Smooth muscle cell (in vitro differentiated cells): ENCODE measurements at regions not wholly inside any gene's neighbourhood (a gene's known extent, or its start where the extent isn't known, plus 50 kb on each side); places are given as distances from the start of the nearest gene placed in this dataset.

Experiments
- DNase-seq: peaks from one replicate; lab custom pipeline; 2025; ENCODE audit not compliant: unreplicated experiment; lab: John Stamatoyannopoulos, UW
- H2AFZ ChIP-seq: fragments of 200-600 bp; sonication (generic); 2 replicates; pipeline ENCODE4 v1.6.0; 2016; ENCODE audit warnings: antibody characterized with exemption, low read depth, mild to moderate bottlenecking
- H3F3A ChIP-seq: fragments of 200-600 bp; sonication (generic); 2 replicates; pipeline ENCODE4 v1.6.0; 2017; ENCODE audit warnings: antibody characterized with exemption, low read depth
- H3K27ac ChIP-seq: fragments of 200-600 bp; sonication (generic); 2 replicates; pipeline ENCODE4 v1.5.1; 2016; ENCODE audit warnings: low read depth, mild to moderate bottlenecking
- H3K27me3 ChIP-seq: fragments of 200-600 bp; sonication (generic); 2 replicates; pipeline ENCODE4 v1.6.1; 2016; ENCODE audit warnings: low read depth, mild to moderate bottlenecking
- H3K36me3 ChIP-seq: fragments of 200-600 bp; sonication (generic); 2 replicates; pipeline ENCODE4 v1.5.1; 2016; ENCODE audit warnings: low read depth
- H3K4me1 ChIP-seq: fragments of 200-600 bp; sonication (generic); 2 replicates; pipeline ENCODE4 v1.5.1; 2016; ENCODE audit warnings: low read depth
- H3K4me2 ChIP-seq: fragments of 200-600 bp; sonication (generic); 2 replicates; pipeline ENCODE4 v1.6.0; 2016; ENCODE audit warnings: mild to moderate bottlenecking
- H3K4me3 ChIP-seq: fragments of 200-600 bp; sonication (generic); 2 replicates; pipeline ENCODE4 v1.5.1; 2016; ENCODE audit warnings: mild to moderate bottlenecking
- H3K79me2 ChIP-seq: fragments of 200-600 bp; sonication (generic); 2 replicates; pipeline ENCODE4 v1.6.0; 2016; ENCODE audit warnings: low read depth, mild to moderate bottlenecking
- H3K9ac ChIP-seq: fragments of 200-600 bp; sonication (generic); 2 replicates; pipeline ENCODE4 v1.6.0; 2016; ENCODE audit warnings: low read depth
- H3K9me3 ChIP-seq: fragments of 200-600 bp; sonication (generic); replicated peaks from 2 replicates; pipeline ENCODE4 v1.5.1; 2016; ENCODE audit warnings: low read depth
- H4K20me1 ChIP-seq: fragments of 200-600 bp; sonication (generic); 2 replicates; pipeline ENCODE4 v1.6.0; 2016; ENCODE audit warnings: low read depth
- CTCF ChIP-seq: fragments of 200-600 bp; sonication (generic); IDR thresholded peaks from 2 replicates; pipeline ENCODE4 v1.5.1; 2017; ENCODE audit warnings: borderline replicate concordance, mild to moderate bottlenecking, antibody characterized with exemption; ENCODE audit not compliant: insufficient read depth, poor library complexity, severe bottlenecking
- WGBS: methylation state at CpG from one replicate; pipeline ENCODE4 v1.1.7; 2016; ENCODE audit warnings: low lambda C conversion rate; 5-methylcytosine and 5-hydroxymethylcytosine counted together

GRCh38 chr7:54858008-54858692 is 99.1 kb upstream of the SEC61G start:
- 45% methylated on average over 3 of the region's 3 CpGs for WGBS
- H3K27me3 ChIP-seq: no peaks in the 10 kb centered on the region

GRCh38 chr7:54859066-54859465 is 100.1 kb upstream of the SEC61G start:
- H2AFZ ChIP-seq: no peak overlapping the region
- no peaks in the 10 kb centered on the region for H3K79me2 ChIP-seq
- no peak for DNase-seq
- no peaks in the 10 kb centered on the region for H3K4me1 ChIP-seq
- no peaks in the 10 kb centered on the region for H3K27me3 ChIP-seq
- H3K9ac ChIP-seq: no peak overlapping the region
- H3F3A ChIP-seq: no peaks in the 10 kb centered on the region
- H3K4me2 ChIP-seq: no peak overlapping the region
- no peak for TF ChIP-seq CTCF
- H3K36me3 ChIP-seq: no peaks in the 10 kb centered on the region
- H3K27ac ChIP-seq: no peak overlapping the region
- no peaks in the 10 kb centered on the region for H3K9me3 ChIP-seq
- no peak overlapping the region for H3K4me3 ChIP-seq
- no peaks in the 10 kb centered on the region for H4K20me1 ChIP-seq

More at GRCh38 chr7:54858008-54858692, 99.1 kb upstream of the SEC61G start:
- no peak overlapping the region for H2AFZ ChIP-seq
- H3K9ac ChIP-seq: no peak overlapping the region
- no peak for DNase-seq
- no peak overlapping the region for H3K4me3 ChIP-seq
- H3K4me1 ChIP-seq: no peaks in the 10 kb centered on the region
- H3K27ac ChIP-seq: no peak overlapping the region
- H3K79me2 ChIP-seq: no peaks in the 10 kb centered on the region
- H4K20me1 ChIP-seq: no peaks in the 10 kb centered on the region
- H3K9me3 ChIP-seq: no peaks in the 10 kb centered on the region
- no peak overlapping the region for H3K4me2 ChIP-seq
- no peaks in the 10 kb centered on the region for H3F3A ChIP-seq
- no peak for TF ChIP-seq CTCF
- H3K36me3 ChIP-seq: no peaks in the 10 kb centered on the region

GRCh38 chr7:54859545-54859944 is 100.5 kb upstream of the SEC61G start:
- no peaks in the 10 kb centered on the region for H3K9me3 ChIP-seq
- H3K79me2 ChIP-seq: no peaks in the 10 kb centered on the region
- no peak overlapping the region for H3K9ac ChIP-seq
- H3F3A ChIP-seq: no peaks in the 10 kb centered on the region
- H2AFZ ChIP-seq: no peak overlapping the region
- no peak overlapping the region for H3K27ac ChIP-seq
- H4K20me1 ChIP-seq: no peaks in the 10 kb centered on the region
- no peak overlapping the region for H3K4me3 ChIP-seq
- no peak for DNase-seq
- H3K27me3 ChIP-seq: no peaks in the 10 kb centered on the region
- TF ChIP-seq CTCF: no peak
- no peaks in the 10 kb centered on the region for H3K36me3 ChIP-seq
- H3K4me1 ChIP-seq: no peaks in the 10 kb centered on the region
- 81% methylated on average over 4 of the region's 4 CpGs for WGBS
- no peak overlapping the region for H3K4me2 ChIP-seq

GRCh38 chr7:54860003-54860775 is 101.2 kb upstream of the SEC61G start:
- 75% methylated on average over 4 of the region's 4 CpGs for WGBS
- no peak overlapping the region for H2AFZ ChIP-seq
- no peak for TF ChIP-seq CTCF
- H3K4me3 ChIP-seq: no peak overlapping the region
- DNase-seq: no peak
- no peaks in the 10 kb centered on the region for H3K9me3 ChIP-seq
- no peaks in the 10 kb centered on the region for H4K20me1 ChIP-seq
- H3K4me2 ChIP-seq: no peak overlapping the region
- no peaks in the 10 kb centered on the region for H3F3A ChIP-seq
- no peak overlapping the region for H3K9ac ChIP-seq
- no peak overlapping the region for H3K27ac ChIP-seq
- H3K4me1 ChIP-seq: no peaks in the 10 kb centered on the region
- H3K79me2 ChIP-seq: no peaks in the 10 kb centered on the region
- H3K36me3 ChIP-seq: no peaks in the 10 kb centered on the region
- H3K27me3 ChIP-seq: no peaks in the 10 kb centered on the region
